A549 (cell line): ENCODE measurements at regions not wholly inside any gene's neighbourhood (a gene's known extent, or its start where the extent isn't known, plus 50 kb on each side); places are given as distances from the start of the nearest gene placed in this dataset.

Source experiments
- KDM1A ChIP-seq: fragments of 200-600 bp; sonication (generic); IDR thresholded peaks from 2 replicates; pipeline ENCODE4 v1.6.1; 2016; ENCODE audit warnings: low read depth, mild to moderate bottlenecking
- RFX5 ChIP-seq: fragments of 450-650 bp; IDR thresholded peaks from 2 replicates; pipeline ENCODE4 v1.7.1; 2014; ENCODE audit warnings: antibody characterized with exemption, mild to moderate bottlenecking, moderate library complexity
- TF ChIP-seq, protein P1 (sequence below): fragments of >200 bp; sonication (Bioruptor Twin); formaldehyde crosslinking; IDR thresholded peaks from 3 replicates; pipeline ENCODE4 v1.5.1; 2016

DNA sequence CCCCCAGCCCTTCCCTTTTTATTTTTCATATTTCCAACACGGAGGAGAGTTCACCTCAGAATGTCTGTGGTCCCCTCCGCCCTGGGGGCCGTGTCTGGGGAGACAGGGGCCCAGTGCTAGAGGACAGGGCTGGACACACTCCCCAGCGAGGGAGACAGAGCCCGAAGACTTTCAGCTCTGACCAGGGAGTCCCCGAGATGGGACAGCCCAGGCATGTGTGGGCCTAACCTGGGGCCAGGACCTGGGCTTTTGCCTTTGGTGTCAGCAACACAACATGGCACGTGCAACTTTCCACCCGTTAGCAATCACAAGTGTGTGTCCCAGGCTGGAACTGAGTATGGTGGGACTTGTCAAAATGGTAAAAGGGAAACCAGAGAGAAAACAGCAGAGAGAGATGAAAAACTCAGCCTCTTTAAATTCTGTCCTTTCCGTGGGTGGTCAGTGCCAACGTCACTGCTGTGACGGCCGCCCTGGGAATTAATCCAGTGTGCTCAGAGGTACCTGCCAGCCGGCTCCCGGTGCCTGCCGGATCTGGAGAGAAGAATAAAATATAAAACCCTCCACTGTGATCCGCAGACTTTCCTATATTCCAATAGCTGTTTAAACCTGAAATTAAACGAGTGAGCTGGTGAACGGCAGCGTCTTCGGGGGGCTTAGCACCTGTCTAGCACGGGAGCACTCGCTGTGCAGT, 245.8 kb downstream of the EIPR1 start:
- TF ChIP-seq RFX5 (no peak), KDM1A (no peak)
- TF ChIP-seq, protein P1, sequence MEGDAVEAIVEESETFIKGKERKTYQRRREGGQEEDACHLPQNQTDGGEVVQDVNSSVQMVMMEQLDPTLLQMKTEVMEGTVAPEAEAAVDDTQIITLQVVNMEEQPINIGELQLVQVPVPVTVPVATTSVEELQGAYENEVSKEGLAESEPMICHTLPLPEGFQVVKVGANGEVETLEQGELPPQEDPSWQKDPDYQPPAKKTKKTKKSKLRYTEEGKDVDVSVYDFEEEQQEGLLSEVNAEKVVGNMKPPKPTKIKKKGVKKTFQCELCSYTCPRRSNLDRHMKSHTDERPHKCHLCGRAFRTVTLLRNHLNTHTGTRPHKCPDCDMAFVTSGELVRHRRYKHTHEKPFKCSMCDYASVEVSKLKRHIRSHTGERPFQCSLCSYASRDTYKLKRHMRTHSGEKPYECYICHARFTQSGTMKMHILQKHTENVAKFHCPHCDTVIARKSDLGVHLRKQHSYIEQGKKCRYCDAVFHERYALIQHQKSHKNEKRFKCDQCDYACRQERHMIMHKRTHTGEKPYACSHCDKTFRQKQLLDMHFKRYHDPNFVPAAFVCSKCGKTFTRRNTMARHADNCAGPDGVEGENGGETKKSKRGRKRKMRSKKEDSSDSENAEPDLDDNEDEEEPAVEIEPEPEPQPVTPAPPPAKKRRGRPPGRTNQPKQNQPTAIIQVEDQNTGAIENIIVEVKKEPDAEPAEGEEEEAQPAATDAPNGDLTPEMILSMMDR, result no peak
